Erythroblast (primary cell): ENCODE measurements at regions not wholly inside any gene's neighbourhood (a gene's known extent, or its start where the extent isn't known, plus 50 kb on each side); places are given as distances from the start of the nearest gene placed in this dataset.

Experiments used
- DNase-seq, 2 experiments: peaks; one replicate each; lab custom pipeline; 2025; lab: John Stamatoyannopoulos, UW
- GATA1 ChIP-seq: IDR thresholded peaks from 2 replicates; pipeline ENCODE4 v1.6.1; 2011; ENCODE audit warnings: low read depth, mild to moderate bottlenecking, control low read depth, low read length, moderate library complexity
- POLR2A ChIP-seq: IDR thresholded peaks from 2 replicates; pipeline ENCODE4 v1.6.1; 2011; ENCODE audit warnings: mild to moderate bottlenecking, low read length

- TF ChIP-seq GATA1 (no peak), POLR2A (no peak)
- no peak for DNase-seq
These were observed 224.7 kb upstream of the TBC1D5 start for GRCh38 chr3:17967111-17967510.

DNA sequence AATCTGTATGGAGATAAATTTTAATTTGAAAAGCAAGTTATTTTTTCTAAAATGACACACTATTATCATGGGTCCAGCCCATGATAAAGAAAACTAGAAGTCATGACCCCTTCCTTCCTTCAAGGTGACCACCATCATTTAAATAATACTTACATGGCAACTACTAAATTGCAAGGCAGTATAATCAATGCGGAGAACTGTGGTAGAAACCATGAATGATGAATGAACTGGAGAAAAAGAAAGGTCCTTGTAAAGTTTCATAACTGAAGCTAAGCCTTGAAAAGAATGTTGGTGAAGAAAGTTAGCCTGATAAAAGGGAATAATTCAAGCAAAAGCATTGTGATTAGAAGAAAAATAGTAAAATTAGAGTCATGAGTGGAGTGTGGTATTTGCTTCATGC, 222.9 kb upstream of the TBC1D5 start:
- no peak for DNase-seq
- TF ChIP-seq POLR2A (no peak), GATA1 (no peak)

DNA sequence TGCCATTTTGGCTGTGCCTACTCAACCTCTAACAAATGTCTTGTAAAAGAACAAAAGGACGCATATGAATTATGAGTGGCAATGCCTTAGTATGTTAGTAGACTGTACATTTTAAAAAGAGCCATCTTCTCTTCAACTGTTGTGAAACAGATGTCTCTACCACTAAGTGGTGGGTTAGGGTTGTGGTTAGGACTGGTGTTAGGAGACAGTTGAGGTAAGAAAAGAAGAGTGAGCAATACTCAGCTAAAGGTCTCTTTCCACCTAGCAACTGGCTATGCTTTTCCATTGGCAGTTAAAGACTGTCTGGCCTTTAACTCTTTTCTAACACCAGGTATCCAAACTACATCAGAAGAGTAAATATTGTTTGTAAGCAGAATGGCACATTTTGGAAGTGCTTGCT, 221.7 kb upstream of the TBC1D5 start:
- DNase-seq: no peak
- TF ChIP-seq GATA1: no peak
- TF ChIP-seq POLR2A: no peak

- TF ChIP-seq POLR2A: no peak
- TF ChIP-seq GATA1: no peak
These were observed 213.0 kb upstream of the TBC1D5 start for GRCh38 chr3:17955411-17955810.

DNA sequence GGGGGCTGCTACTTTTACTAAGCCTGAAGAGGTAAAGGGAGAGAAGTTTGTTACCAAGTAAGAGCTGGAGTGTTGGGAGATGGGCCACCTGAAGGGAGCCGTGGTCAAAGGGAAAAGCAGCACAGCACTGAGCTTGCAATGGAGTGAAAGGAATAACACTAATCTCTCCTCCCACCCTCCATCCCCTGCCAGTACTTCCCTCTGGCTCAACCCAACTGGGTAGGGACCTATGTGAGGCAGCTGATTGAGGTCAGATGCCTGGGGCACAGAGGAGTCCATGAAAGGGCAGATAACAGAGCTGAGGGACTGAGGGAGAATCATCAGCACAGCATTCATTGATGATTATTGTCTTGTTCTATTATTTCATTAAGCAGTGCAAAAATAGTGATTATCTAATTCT, 212.4 kb upstream of the TBC1D5 start:
- DNase-seq: no peak
- TF ChIP-seq GATA1: no peak
- TF ChIP-seq POLR2A: no peak

More at GRCh38 chr3:17955411-17955810, 213.0 kb upstream of the TBC1D5 start:
- no peak for DNase-seq

DNA sequence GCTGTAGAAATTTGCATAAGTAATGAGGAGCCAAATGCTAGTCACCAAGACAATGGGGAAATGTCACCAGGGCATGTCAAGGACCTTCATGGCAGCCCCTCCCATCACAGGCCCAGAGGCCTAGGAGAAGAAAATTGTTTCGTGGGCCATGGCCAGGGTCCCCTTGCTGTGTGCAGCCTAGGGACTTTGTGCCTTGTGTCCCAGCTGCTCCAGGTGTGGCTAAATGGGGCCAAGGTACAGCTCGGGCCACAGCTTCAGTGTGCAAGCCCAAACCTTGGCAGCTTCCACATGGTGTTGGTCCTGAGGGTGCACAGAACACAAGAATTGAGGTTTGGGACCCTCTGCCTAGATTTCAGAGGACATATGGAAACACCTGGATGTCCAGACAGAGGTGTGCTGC, 208.8 kb upstream of the TBC1D5 start:
- DNase-seq: no peak
- TF ChIP-seq POLR2A (no peak), GATA1 (no peak)

DNA sequence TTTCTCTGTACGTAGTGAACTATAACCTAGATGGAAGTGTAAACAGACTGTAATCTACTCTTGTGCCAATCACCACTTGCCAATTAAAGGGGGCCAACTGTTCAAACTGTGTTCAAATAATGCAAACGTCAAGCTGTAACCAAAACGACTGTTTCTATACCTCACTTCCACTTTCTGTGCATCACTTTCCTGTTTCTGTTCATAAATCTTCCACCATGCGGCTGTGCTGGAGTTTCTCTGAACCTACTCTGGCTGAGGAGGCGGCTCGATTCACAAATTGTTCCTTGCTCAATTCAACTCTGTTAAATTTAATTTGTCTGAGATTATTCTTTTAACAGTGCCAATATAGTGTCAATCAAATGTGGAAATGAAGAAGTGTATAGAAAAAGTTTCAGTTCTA, 206.7 kb upstream of the TBC1D5 start:
- no peak for DNase-seq
- TF ChIP-seq GATA1 (no peak), POLR2A (no peak)

DNA sequence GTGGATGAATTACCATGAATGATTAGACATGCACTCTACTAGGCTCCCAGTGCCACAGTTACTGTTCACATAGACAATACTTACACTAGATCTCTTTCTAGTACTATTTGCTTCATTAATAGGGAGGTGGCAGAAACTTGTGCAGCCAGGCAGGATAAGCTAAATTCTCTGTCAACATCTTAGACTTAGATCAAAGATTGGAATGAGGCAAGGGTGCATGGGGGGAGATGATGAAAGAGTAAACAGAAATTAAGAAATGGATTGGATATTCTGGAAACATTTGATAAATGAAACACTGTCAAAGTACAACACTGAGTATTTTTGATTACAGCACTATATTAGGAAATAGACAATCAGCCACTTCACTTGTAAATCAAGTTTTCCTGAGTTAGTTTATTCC, 205.4 kb upstream of the TBC1D5 start:
- TF ChIP-seq GATA1 (no peak), POLR2A (no peak)
- no peak for DNase-seq

- TF ChIP-seq POLR2A (no peak), GATA1 (no peak)
- peak; percentile 29 to 71 for DNase-seq
These were observed 204.2 kb upstream of the TBC1D5 start for GRCh38 chr3:17946619-17947018.

GRCh38 chr3:17945799-17946399, 203.5 kb upstream of the TBC1D5 start:
- DNase-seq: peak in 1 of 2 experiments; percentile 28
- TF ChIP-seq POLR2A (no peak), GATA1 (no peak)

- TF ChIP-seq POLR2A: no peak
- no peak for TF ChIP-seq GATA1
- no peak for DNase-seq
These were observed 202.8 kb upstream of the TBC1D5 start for GRCh38 chr3:17945018-17945798.

- DNase-seq: no peak
- no peak for TF ChIP-seq GATA1
- no peak for TF ChIP-seq POLR2A
These were observed 200.4 kb upstream of the TBC1D5 start for GRCh38 chr3:17942856-17943255.

DNA sequence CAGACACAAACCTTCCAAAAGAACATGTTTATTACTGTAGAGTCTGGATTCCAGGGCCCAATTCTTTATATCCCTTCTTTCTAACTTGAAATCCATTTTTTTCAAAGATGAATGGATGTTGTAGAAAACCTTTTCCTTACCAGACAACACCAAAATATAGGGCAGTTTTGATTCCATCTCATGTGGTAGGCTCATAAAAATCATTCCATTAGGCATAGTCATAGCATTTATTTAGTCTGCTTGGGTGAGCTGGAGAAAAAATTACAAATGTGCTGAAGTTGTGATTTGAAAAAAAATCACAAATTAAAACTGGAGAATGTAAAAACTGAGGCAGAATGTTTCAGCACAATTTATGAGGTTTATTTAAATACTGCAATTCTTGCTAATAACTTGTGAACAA, 199.3 kb upstream of the TBC1D5 start:
- no peak for TF ChIP-seq GATA1
- no peak for TF ChIP-seq POLR2A
- no peak for DNase-seq

GRCh38 chr3:17941152-17941551, 198.7 kb upstream of the TBC1D5 start:
- DNase-seq: no peak
- TF ChIP-seq POLR2A (no peak), GATA1 (no peak)
